ENCODE measurements at regions not wholly inside any gene's neighbourhood (a gene's known extent, or its start where the extent isn't known, plus 50 kb on each side); places are given as distances from the start of the nearest gene placed in this dataset.
"Not testable (repeated sequence)": the region's sequence is repeated elsewhere in the genome, so short reads cannot be mapped to it uniquely, and the experiment has no call there.

DNA sequence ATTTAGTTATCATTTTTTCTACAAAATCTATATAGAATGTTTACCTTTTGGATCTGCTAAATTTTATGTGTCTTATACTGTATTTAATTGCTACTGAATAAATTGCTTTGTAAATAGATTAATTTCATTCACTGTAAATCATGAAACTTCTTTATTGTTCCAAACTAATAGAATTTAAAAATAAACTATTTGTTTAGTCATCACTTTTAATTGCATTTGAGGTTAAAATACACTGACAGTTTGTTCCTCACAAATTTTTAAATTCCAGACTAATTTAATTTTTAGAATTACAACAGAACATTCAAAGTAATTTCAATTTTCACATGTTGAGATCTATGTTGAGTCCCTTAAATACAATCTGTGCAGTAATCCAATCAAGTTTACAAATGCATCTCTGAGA lies 1633.2 kb upstream of the NUDT12 start:
- no peak for ATAC-seq
- DNase-seq = no peak

- ATAC-seq (no peak), DNase-seq (no peak)
Observed at GRCh38 chr5:105172918-105173317, 1610.3 kb upstream of the NUDT12 start.

DNA sequence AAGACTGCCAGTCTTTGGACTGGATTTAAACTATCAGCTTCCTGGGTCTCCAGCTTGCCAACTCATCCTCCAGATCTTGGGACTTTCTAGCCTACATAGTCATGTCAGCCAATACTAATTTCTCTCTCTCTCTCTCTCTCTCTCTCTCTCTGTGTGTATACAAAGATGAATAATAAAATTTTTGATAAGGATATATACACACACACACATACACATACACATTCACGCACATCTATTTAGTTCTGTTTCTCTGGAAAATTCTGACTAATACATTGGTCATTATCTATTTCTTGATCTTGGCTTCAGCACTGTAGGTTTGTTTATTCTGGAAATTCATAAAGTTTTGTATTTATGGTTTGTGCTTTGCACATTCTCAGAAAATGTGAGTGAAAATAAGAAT lies 1606.2 kb upstream of the NUDT12 start:
- ATAC-seq (no peak), DNase-seq (no peak)

DNA sequence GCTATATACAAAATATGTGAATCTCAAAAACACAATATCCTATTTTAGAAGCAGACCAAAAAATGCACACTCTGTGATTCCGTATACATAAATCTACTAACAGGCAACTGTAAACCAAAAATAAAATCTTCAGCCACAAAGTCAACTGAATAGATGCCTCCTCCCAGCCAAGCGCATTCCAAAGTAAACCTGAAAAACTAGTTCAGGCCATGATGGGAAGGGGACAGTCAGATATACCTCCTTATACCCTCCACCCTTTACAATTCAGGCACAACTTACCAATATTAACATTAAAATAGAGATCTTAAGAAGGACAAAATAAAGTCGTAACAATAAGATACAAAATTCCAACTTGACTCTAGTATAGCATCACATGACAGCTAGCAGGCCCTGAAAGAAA lies 1604.5 kb upstream of the NUDT12 start:
- no peak for ATAC-seq
- DNase-seq = no peak

DNA sequence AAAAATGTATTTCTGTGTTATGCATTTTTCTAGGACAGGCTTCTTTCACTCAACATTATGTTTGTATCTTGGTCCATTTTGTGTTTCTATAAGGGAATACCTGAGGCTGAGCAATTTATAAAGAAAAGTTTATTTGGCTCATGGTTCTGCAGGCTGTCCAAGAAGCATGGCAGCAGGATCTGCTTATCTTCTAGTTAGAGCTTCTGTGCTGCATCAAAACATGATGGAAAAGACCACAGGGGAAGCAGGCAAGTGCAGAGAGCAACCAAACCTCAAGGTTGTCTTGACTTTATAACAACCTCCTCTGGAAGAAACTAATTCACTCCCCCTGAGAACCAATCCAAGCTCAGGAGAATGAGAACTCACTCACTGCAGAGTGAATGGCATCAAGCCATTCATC lies 1601.0 kb upstream of the NUDT12 start:
- ATAC-seq (no peak), DNase-seq (no peak)

DNA sequence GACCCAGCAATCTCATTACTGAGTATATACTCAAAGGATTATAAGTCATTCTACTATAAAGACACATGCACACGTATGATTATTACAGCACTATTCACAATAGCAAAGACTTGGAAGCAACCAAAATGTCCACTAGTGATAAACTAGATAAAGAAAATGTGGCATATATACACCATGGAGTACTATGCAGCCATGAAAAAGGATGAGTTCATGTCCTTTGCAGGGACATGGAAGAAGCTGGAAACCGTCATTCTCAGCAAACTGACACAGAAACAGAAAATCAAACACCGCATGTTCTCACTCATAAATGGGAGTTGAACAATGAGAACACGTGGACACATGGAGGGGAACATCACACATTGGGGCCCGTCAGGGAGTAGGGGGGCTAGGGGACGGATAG lies 1600.0 kb upstream of the NUDT12 start:
- not testable (repeated sequence) for ATAC-seq, DNase-seq

DNA sequence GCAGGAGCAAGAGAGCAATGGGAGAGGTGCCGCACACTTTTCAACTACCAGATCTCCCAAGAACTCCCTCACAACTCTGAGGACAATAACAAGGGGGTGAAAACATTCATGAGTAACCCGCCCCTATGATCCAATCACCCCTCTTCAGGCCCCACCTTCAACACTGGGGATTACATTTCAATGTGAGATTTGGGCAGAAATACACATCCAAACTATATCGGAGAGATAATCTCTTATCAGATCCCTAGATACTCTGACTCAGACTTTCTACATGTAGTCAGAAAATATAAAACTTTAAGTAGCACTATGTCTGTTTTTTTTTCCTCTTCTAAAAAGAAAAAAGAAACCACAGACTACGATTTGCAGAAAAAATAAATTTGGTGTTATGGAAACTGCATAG lies 1595.9 kb upstream of the NUDT12 start:
- no peak for DNase-seq
- no peak for ATAC-seq

GRCh38 chr5:105150323-105150722 lies 1587.7 kb upstream of the NUDT12 start:
- ATAC-seq (no peak), DNase-seq (no peak)

DNA sequence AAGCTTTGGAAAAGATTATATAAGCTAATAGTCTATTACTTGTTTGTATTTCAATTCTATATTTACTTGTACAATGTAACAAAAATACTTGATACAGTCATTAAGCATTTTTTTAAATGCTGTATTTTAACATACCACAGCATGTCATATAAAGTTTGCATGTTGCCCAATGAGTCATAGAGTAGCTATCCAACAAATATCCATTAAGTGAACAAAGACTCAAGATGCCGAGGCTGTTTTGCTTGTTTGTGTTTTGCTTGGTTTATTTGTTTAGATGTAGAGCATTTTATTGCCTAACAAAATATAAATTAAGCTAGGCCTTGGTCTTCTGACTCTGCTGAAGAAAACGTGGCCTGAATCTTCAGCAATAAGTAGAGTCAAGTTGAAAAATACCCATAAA lies 1584.3 kb upstream of the NUDT12 start:
- ATAC-seq (no peak), DNase-seq (no peak)

GRCh38 chr5:105145152-105145551 lies 1582.6 kb upstream of the NUDT12 start:
- DNase-seq (no peak), ATAC-seq (no peak)

DNA sequence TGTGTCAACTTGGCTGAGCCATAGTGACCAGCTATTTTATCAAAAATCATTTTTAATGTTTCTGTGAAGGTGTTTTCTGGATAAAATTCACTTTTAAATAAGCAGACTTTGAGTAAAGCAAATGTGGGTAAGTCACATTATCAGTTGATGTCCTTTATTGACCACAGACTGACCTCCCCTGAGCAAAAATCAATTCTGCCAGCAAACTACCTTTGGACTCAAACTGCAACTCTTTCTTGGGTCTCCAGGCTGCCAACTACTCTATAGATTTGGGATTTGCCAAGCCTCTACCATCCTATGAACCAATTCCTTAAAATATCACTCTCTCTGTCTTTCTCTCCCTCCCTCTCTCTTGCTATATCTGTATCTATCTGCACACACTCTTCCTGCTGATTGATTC lies 1571.7 kb upstream of the NUDT12 start:
- DNase-seq = no peak
- no peak for ATAC-seq

DNA sequence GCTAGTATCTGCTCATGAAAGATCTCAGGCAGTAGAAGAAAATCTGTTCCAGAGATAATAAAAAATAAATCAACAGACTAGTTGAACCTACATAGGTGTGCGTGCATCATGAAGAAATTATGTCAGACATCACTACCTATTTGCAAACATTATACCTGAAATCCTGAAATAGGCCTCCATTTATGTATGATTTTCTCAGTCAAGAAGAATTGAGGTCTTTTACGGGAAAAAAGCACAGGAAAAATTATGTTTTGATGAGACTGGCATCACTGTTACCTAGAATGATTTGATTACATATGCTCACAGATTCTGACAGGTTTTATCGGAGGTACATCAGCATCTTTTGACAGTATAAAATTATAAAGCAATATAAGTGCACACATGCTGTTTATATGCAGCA lies 1570.5 kb upstream of the NUDT12 start:
- DNase-seq (no peak), ATAC-seq (no peak)

DNA sequence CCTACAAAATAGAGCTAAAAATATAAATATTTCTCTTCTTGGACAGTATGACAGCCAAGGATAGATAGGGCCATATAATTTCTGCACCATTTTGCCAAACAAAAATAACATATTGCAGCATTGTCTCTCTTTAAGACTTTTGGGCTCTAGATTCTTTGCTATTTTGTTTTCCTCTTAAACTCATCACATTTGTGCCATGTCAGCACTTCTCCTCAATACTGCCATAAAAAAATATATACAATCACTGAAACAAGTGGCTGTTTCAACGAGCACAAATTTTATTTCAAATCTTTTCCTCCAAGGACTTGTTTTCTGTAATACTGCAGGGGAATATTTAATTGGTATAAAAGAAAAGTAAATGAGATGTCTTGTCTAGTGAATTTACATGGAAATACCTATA lies 1570.0 kb upstream of the NUDT12 start:
- DNase-seq = no peak
- no peak for ATAC-seq

DNA sequence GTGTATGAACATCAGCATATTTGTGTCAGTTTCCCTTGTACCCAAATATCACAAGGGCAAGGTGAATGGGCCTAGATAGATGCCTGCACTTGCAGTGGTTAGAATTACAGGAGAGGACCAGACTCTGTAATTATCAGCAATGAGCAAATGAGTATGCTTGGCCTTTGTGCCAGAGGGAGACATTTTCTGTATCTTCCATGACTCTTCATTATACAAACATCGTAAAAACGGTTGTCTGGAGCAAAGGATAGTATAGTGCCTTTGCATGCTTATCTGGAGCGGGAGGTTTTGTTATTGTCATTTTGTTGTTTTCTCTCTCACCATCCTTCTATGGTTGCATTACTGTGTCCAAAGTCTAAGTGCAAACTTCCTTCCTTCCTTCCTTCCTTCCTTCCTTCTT lies 1568.5 kb upstream of the NUDT12 start:
- ATAC-seq = no peak

DNA sequence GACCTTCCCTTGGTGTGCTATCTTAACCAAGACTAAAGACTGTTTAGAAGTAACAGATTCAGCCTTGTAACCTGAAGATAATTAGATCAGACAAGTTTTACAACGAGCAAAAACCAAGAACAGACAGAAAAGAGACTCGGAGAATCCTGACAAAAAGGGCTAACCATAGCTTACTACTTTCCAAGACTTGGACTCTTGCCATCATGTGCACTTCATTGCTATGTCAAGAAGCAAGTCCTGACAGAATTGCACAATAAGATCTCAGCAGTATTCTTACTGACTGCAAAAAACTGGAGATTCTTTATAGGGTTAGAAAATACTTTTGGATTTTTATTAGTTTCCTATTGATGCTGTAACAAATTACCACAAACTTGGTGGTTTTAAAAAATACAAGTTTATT lies 1539.0 kb upstream of the NUDT12 start:
- ATAC-seq (no peak), DNase-seq (no peak)

More for the DNA sequence above, 1568.5 kb upstream of the NUDT12 start:
- no peak for DNase-seq

DNA sequence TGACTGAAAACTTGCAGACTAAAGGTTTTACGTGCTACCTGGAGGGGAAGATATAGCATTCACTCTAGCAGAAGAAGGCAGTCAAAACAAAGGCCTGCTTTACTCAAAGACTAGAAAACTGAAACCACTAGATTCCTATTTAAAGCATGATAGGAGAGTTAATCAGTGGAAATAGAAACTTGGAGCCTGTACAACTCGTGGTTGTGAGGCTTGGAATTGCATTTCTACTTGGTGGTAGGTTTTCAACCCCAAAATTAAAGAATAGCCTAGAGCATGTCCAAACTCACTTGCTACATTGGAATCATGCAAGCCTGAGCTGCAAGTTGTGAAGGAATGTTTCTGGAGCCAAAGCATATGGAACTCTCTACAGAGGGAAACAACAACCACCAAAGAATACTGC lies 1526.4 kb upstream of the NUDT12 start:
- no peak for DNase-seq
- no peak for ATAC-seq

- ATAC-seq = no peak
- no peak for DNase-seq
Observed at GRCh38 chr5:105088102-105088501, 1525.5 kb upstream of the NUDT12 start.

DNA sequence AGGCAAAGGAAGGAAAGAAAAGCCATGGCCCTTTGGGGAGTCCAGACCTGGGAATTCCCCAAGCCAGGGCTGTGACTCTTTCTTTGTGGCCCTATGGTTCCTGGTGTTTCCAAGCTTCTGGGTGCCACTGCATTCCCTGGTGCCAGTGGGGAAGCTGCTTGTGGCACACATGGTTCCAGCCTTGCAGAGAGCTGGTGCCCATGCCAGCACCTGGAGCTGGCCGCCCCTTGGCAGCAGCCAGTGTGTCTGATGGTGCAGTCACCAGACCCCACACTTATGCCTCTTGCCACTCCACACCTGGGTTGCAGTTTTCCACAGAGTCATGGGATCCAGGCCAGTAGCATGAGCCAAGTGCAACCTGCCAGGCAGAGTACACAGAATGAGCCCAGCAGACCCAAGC lies 1495.3 kb upstream of the NUDT12 start:
- DNase-seq = no peak
- no peak for ATAC-seq

GRCh38 chr5:105057001-105057436 lies 1494.4 kb upstream of the NUDT12 start:
- ATAC-seq = no peak
- DNase-seq = no peak

DNA sequence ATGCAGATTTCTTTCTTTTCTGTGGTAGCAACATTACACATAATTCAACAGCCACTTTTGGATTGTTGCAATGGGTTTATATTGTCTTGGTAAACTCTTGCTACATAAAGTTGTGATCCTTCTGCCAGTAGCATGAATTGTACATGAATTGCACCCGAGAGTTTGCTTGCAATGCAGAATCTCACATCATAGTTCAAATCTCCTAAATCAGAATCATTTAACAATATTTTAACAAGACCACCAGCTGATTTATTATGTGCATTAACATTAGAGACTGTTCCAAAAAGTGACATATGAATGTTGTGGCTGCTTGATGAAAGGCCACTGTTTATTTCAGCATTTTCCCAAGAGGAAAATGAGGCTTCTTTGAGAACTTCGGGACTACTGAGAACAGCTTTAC lies 1491.8 kb upstream of the NUDT12 start:
- ATAC-seq = no peak
- no peak for DNase-seq

DNA sequence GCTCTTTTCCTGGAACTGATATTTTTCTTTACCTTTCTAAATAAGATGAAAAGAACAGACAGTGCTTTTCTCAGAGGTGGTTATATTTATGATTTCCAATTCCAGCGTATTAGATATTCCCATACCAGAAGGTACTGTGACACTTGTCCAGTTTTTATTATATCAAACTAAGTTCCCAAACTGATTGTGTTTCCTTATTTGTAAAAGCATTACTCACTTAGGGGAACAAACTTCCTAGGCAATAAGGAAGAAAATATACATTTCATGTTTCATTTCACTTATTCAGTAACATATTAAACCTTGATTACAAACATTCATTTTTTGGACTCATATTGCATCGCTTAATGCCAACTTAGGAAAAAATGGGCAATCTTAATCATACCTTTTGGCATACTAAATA lies 1480.0 kb upstream of the NUDT12 start:
- ATAC-seq (no peak), DNase-seq (no peak)

- not testable (repeated sequence) for DNase-seq, ATAC-seq
Observed at GRCh38 chr5:105036814-105037213, 1474.2 kb upstream of the NUDT12 start.

DNA sequence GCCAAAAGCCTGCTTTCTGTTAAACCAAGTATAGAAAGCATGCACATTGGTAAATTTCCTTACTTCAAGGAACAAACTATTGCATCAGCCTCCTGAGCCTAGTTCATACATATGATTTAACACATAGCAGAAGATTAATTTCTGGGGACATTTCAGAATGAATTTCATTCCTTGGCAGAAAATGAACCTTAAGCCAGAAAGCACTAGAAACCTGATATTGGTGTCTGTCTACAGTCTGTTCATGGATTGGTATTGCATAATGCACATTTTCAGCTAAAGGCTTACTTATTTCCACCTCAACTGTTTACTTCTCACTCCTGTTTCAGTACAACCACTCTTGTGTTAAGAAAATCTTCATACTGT lies 1471.8 kb upstream of the NUDT12 start:
- no peak for ATAC-seq
- no peak for DNase-seq

GRCh38 chr5:105033637-105034400 lies 1471.2 kb upstream of the NUDT12 start:
- DNase-seq = no peak
- no peak for ATAC-seq

DNA sequence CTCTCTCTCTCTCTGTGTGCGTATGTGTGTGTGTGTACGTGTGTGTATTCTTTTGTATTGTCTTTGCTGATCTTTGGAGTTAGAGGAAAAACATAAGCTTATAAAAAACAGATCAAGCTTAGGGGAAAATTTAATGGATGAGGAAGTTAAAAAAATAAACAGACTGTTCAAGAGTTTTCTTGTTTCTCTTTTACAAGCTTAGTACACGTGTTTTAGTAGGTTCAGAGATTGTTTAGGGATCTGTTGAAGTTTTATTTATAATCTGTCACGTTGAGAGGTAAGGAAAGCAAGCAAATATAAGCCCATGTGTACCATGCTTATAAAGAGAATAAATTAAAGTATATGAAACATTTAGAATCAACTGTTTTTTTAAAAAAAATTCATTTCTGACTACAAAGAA lies 1470.3 kb upstream of the NUDT12 start:
- ATAC-seq = no peak
- no peak for DNase-seq
